SU-DHL-6 (cell line): ENCODE measurements at regions not wholly inside any gene's neighbourhood (a gene's known extent, or its start where the extent isn't known, plus 50 kb on each side); places are given as distances from the start of the nearest gene placed in this dataset.

ENCODE experiments used
- H2AFZ ChIP-seq: fragments of 200-600 bp; sonication (generic); 2 replicates; pipeline ENCODE4 v1.6.1; 2014; ENCODE audit warnings: low read depth, mild to moderate bottlenecking, moderate library complexity, mixed read lengths, antibody characterized with exemption, low read length; ENCODE audit not compliant: severe bottlenecking
- H3F3A ChIP-seq: fragments of 200-600 bp; shearing (Covaris generic); 2 replicates; pipeline ENCODE4 v1.6.0; 2016; ENCODE audit warnings: antibody characterized with exemption, mild to moderate bottlenecking; ENCODE audit not compliant: insufficient read depth
- H3K27ac ChIP-seq: fragments of 200-600 bp; sonication (generic); 2 replicates; pipeline ENCODE4 v1.5.1; 2016; ENCODE audit warnings: low read depth, mild to moderate bottlenecking, low read length, moderate library complexity, mixed read lengths
- H3K27me3 ChIP-seq: fragments of 200-600 bp; sonication (generic), shearing (Covaris generic); 2 replicates; pipeline ENCODE4 v1.6.0; 2014; ENCODE audit warnings: mild to moderate bottlenecking, low read length
- H3K36me3 ChIP-seq: fragments of 200-600 bp; sonication (generic); 2 replicates; pipeline ENCODE4 v1.6.1; 2014; ENCODE audit warnings: mild to moderate bottlenecking, low read length, mixed read lengths
- H3K4me2 ChIP-seq: fragments of 300-600, 200-600 bp; shearing (Covaris generic), sonication (generic); 2 replicates; pipeline ENCODE4 v1.6.0; 2014; ENCODE audit warnings: low read length, low read depth, mild to moderate bottlenecking; ENCODE audit not compliant: poor library complexity, severe bottlenecking
- H3K4me3 ChIP-seq: fragments of 200-600 bp; sonication (generic); 2 replicates; pipeline ENCODE4 v1.5.1; 2014; ENCODE audit warnings: antibody characterized with exemption, low read length, mild to moderate bottlenecking, mixed read lengths; ENCODE audit not compliant: insufficient read depth, poor library complexity, severe bottlenecking
- H3K79me2 ChIP-seq: fragments of 200-600 bp; sonication (generic); 2 replicates; pipeline ENCODE4 v1.6.1; 2014; ENCODE audit warnings: mild to moderate bottlenecking, low read length, moderate library complexity; ENCODE audit not compliant: insufficient read depth
- H3K9ac ChIP-seq: fragments of 200-600 bp; sonication (generic); 2 replicates; pipeline ENCODE4 v1.7.0; 2014; ENCODE audit warnings: mild to moderate bottlenecking, low read length
- H3K9me2 ChIP-seq: fragments of 200-600 bp; sonication (generic); replicated peaks from 2 replicates; pipeline ENCODE4 v1.6.1; 2014; ENCODE audit warnings: low read length; ENCODE audit not compliant: insufficient read depth
- H3K9me3 ChIP-seq: fragments of 200-600 bp; sonication (generic); 2 replicates; pipeline ENCODE4 v1.6.1; 2014; ENCODE audit warnings: low read length, mixed read lengths; ENCODE audit not compliant: insufficient read depth
- H4K20me1 ChIP-seq: fragments of 200-600 bp; sonication (generic); 2 replicates; pipeline ENCODE4 v1.6.1; 2014; ENCODE audit warnings: low read depth, mild to moderate bottlenecking, antibody characterized with exemption, low read length, moderate library complexity, mixed read lengths
- EZH2phosphoT487 ChIP-seq: fragments of 200-600 bp; sonication (generic), shearing (Covaris generic); conservative IDR thresholded peaks from 2 replicates; pipeline ENCODE4 v1.6.1; 2018; ENCODE audit warnings: mild to moderate bottlenecking, antibody characterized with exemption, low read length, moderate library complexity, mixed read lengths
- TF ChIP-seq, protein P1 (sequence below): fragments of 200-600 bp; sonication (generic); IDR thresholded peaks from one replicate; pipeline ENCODE4 v1.5.1; 2017; ENCODE audit warnings: antibody characterized with exemption, mild to moderate bottlenecking, low read length, moderate library complexity; ENCODE audit not compliant: insufficient read depth, poor library complexity, severe bottlenecking

DNA sequence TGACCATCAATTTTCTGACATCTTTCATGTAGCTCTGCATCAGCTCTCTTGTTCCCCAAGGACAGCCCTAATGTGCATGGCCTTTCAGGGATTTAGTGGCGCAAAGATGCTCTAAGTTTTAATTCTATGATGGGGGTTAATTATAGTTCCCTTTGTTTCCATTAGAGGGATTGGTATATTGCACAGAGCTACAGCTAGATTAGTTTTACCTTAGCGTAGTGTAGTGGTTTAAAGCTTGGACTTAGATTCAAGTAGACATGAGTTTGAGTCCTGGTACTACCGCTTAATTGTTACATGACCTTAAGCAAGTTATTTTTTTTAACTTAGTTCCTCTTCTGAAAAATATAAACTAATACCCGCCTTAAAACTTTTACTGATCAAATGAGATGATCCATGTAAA is 247.8 kb upstream of the KRR1 start:
- Histone ChIP-seq H4K20me1 (no peaks in the 10 kb centered on the region), H3F3A (no peaks in the 10 kb centered on the region), H3K9me3 (no peaks in the 10 kb centered on the region), H3K9me2 (no peaks in the 10 kb centered on the region), H3K4me2 (no peak overlapping the region), H3K9ac (no peak overlapping the region), H3K27ac (no peak overlapping the region), H3K79me2 (no peaks in the 10 kb centered on the region), H3K36me3 (no peaks in the 10 kb centered on the region), H3K4me3 (no peak overlapping the region), H2AFZ (no peak overlapping the region), H3K27me3 (no peaks in the 10 kb centered on the region)
- TF ChIP-seq, protein P1, sequence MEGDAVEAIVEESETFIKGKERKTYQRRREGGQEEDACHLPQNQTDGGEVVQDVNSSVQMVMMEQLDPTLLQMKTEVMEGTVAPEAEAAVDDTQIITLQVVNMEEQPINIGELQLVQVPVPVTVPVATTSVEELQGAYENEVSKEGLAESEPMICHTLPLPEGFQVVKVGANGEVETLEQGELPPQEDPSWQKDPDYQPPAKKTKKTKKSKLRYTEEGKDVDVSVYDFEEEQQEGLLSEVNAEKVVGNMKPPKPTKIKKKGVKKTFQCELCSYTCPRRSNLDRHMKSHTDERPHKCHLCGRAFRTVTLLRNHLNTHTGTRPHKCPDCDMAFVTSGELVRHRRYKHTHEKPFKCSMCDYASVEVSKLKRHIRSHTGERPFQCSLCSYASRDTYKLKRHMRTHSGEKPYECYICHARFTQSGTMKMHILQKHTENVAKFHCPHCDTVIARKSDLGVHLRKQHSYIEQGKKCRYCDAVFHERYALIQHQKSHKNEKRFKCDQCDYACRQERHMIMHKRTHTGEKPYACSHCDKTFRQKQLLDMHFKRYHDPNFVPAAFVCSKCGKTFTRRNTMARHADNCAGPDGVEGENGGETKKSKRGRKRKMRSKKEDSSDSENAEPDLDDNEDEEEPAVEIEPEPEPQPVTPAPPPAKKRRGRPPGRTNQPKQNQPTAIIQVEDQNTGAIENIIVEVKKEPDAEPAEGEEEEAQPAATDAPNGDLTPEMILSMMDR, result no peak
- TF ChIP-seq EZH2phosphoT487, result no peak

DNA sequence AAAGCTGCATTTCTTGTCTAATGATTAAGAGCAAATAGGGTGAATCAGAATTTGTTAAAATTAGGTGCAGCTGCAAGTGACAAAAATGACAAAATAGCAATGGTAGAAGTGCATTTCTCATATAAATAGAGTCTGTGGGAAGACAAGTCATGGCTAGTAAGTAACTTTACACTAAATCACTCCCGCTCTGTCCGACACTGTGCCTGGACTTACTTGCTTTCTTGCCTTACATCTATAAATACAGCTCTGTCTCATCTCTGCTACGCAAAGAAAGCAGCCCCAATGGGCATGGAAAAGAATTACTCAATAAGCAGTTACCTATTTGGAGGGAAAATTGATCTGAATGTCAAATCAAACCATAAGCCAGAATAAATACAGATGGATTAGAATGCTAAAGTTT is 245.4 kb upstream of the KRR1 start:
- H3K36me3 ChIP-seq, result no peaks in the 10 kb centered on the region
- no peaks in the 10 kb centered on the region for H4K20me1 ChIP-seq
- no peaks in the 10 kb centered on the region for H3K27me3 ChIP-seq
- H3K9me2 ChIP-seq, result no peaks in the 10 kb centered on the region
- no peak overlapping the region for H3K4me3 ChIP-seq
- no peak overlapping the region for H3K4me2 ChIP-seq
- TF ChIP-seq, protein P1, result no peak
- TF ChIP-seq EZH2phosphoT487, result no peak
- H3K9me3 ChIP-seq, result no peaks in the 10 kb centered on the region
- no peak overlapping the region for H3K27ac ChIP-seq
- no peaks in the 10 kb centered on the region for H3F3A ChIP-seq
- no peak overlapping the region for H3K9ac ChIP-seq
- H3K79me2 ChIP-seq, result no peaks in the 10 kb centered on the region
- H2AFZ ChIP-seq, result no peak overlapping the region

DNA sequence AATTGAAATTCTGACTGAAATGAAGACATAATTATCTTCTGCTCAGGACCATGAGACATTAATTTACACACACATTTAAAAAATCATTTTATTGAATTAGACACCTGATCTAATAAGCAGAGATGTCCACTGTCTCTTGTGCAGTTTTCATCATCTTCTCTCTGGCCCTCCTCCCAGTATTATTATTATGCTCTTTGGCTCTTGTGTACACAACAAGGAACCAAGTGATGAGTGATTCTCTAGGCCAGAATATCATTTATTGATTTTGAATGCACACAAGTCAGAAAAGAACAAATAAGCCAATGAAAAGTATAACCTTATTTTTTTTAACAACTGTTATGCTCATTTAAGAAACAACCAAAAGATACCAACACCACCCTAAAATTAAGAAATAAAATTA is 244.7 kb upstream of the KRR1 start:
- Histone ChIP-seq H3K27ac (no peak overlapping the region), H3F3A (no peaks in the 10 kb centered on the region), H2AFZ (no peak overlapping the region), H3K27me3 (no peaks in the 10 kb centered on the region), H3K36me3 (no peaks in the 10 kb centered on the region), H3K79me2 (no peaks in the 10 kb centered on the region), H3K4me2 (no peak overlapping the region), H3K9ac (no peak overlapping the region), H4K20me1 (no peaks in the 10 kb centered on the region), H3K9me2 (no peaks in the 10 kb centered on the region), H3K4me3 (no peak overlapping the region), H3K9me3 (no peaks in the 10 kb centered on the region)
- TF ChIP-seq, protein P1, result no peak
- TF ChIP-seq EZH2phosphoT487, result no peak

DNA sequence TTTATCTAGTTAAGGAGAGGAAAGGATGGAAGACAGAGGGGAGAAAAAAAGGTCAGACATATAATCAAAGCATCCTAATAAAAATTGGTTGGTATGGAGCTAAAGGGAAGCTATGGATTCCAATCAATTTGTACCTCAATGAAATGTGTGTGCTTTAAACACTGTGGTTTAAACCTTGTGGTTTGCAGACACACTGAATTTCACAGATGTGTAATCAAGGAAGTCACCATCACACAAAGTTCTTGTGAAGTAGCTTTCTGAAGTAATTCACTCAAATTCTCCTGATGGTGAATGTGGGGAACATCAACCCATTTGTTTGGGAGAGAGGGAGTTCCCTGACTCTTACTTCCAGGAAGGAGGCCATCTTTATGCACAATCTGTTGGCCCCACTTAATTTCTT is 243.3 kb upstream of the KRR1 start:
- no peak overlapping the region for H2AFZ ChIP-seq
- H3K9me3 ChIP-seq, result no peaks in the 10 kb centered on the region
- no peak overlapping the region for H3K4me3 ChIP-seq
- no peaks in the 10 kb centered on the region for H4K20me1 ChIP-seq
- H3K9me2 ChIP-seq, result no peaks in the 10 kb centered on the region
- no peak overlapping the region for H3K27ac ChIP-seq
- no peaks in the 10 kb centered on the region for H3K36me3 ChIP-seq
- H3K9ac ChIP-seq, result no peak overlapping the region
- H3F3A ChIP-seq, result no peaks in the 10 kb centered on the region
- H3K4me2 ChIP-seq, result no peak overlapping the region
- TF ChIP-seq, protein P1, result no peak
- TF ChIP-seq EZH2phosphoT487, result no peak
- H3K79me2 ChIP-seq, result no peaks in the 10 kb centered on the region
- no peaks in the 10 kb centered on the region for H3K27me3 ChIP-seq
